ENCODE measurements at regions not wholly inside any gene's neighbourhood (a gene's known extent, or its start where the extent isn't known, plus 50 kb on each side); places are given as distances from the start of the nearest gene placed in this dataset.

GRCh38 chr3:81086348-81086747, 675.1 kb downstream of the GBE1 start:
- Histone ChIP-seq H3K27me3 (no peaks in the 10 kb centered on the region), H3K4me1 (no peaks in the 10 kb centered on the region), H3K36me3 (no peaks in the 10 kb centered on the region), H3K27ac (no peak overlapping the region), H3K9me3 (peaks cover 0 to 6% (median 0%) of the 10 kb centered on the region in 12 donors), H3K4me3 (no peak overlapping the region)
- ATAC-seq (no peak), DNase-seq (no peak)
- no peak for TF ChIP-seq POLR2A (IDR thresholded peaks at IDR 0.05)
- TF ChIP-seq, protein P1, sequence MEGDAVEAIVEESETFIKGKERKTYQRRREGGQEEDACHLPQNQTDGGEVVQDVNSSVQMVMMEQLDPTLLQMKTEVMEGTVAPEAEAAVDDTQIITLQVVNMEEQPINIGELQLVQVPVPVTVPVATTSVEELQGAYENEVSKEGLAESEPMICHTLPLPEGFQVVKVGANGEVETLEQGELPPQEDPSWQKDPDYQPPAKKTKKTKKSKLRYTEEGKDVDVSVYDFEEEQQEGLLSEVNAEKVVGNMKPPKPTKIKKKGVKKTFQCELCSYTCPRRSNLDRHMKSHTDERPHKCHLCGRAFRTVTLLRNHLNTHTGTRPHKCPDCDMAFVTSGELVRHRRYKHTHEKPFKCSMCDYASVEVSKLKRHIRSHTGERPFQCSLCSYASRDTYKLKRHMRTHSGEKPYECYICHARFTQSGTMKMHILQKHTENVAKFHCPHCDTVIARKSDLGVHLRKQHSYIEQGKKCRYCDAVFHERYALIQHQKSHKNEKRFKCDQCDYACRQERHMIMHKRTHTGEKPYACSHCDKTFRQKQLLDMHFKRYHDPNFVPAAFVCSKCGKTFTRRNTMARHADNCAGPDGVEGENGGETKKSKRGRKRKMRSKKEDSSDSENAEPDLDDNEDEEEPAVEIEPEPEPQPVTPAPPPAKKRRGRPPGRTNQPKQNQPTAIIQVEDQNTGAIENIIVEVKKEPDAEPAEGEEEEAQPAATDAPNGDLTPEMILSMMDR (IDR thresholded peaks at IDR 0.05) = no peak
- intact Hi-C loops (cut with DNase I) = no loop called here
- WGBS, 4 donors = 64 to 74% (median 69%) methylated on average over 2 of the region's 2 CpGs

GRCh38 chr3:81080608-81081007, 680.8 kb downstream of the GBE1 start:
- H3K4me1 ChIP-seq = no peaks in the 10 kb centered on the region
- no peak for DNase-seq
- no peaks in the 10 kb centered on the region for H3K27me3 ChIP-seq
- H3K9me3 ChIP-seq = no peaks in the 10 kb centered on the region
- no peak for ATAC-seq
- no peak overlapping the region for H3K27ac ChIP-seq
- intact Hi-C loops (cut with DNase I) = no loop called here
- H3K36me3 ChIP-seq = no peaks in the 10 kb centered on the region
- TF ChIP-seq, protein P1 (IDR thresholded peaks at IDR 0.05) = no peak
- no peak for TF ChIP-seq POLR2A (IDR thresholded peaks at IDR 0.05)
- WGBS, 4 donors = 65 to 72% (median 66%) methylated on average over 5 of the region's 5 CpGs
- H3K4me3 ChIP-seq = no peak overlapping the region

GRCh38 chr3:81072591-81072990, 688.9 kb downstream of the GBE1 start:
- Histone ChIP-seq H3K4me1 (no peaks in the 10 kb centered on the region), H3K4me3 (no peak overlapping the region), H3K27me3 (no peaks in the 10 kb centered on the region), H3K9me3 (no peaks in the 10 kb centered on the region), H3K36me3 (no peaks in the 10 kb centered on the region), H3K27ac (no peak overlapping the region)
- no peak for DNase-seq
- TF ChIP-seq, protein P1 (IDR thresholded peaks at IDR 0.05) = no peak
- no peak for TF ChIP-seq POLR2A (IDR thresholded peaks at IDR 0.05)
- intact Hi-C loops (cut with DNase I) = no loop called here
- 69 to 76% (median 74%) methylated on average over 4 of the region's 4 CpGs for WGBS, 4 donors
- no peak for ATAC-seq

DNA sequence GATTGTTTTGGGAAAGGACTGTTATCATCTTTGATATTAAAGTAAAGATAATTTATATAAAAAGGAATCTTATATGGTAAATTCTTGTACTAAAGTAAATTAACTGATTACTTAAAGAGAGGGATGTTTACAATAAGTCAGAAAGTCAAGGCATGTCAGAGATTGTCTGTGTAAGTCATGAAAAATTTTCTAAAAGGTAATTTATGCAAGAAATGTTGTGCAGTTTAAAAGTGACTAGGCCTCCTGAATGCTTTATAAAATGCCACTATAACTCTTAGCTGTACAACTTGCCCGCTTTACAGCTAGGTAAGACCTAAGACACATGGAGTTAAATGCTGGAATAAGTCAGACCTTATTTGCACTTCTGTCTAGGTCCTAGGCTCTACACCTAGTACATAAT, 692.9 kb downstream of the GBE1 start:
- no peaks in the 10 kb centered on the region for H3K36me3 ChIP-seq
- ATAC-seq = no peak
- peaks cover 0 to 12% (median 0%) of the 10 kb centered on the region in 12 donors for H3K9me3 ChIP-seq
- no peaks in the 10 kb centered on the region for H3K4me1 ChIP-seq
- DNase-seq = no peak
- TF ChIP-seq, protein P1 (IDR thresholded peaks at IDR 0.05) = no peak
- TF ChIP-seq POLR2A (IDR thresholded peaks at IDR 0.05) = no peak
- H3K27ac ChIP-seq = no peak overlapping the region
- no peak overlapping the region for H3K4me3 ChIP-seq
- 60 to 85% (median 70%) methylated on average over 1 of the region's 1 CpG for WGBS, 4 donors
- H3K27me3 ChIP-seq = no peaks in the 10 kb centered on the region
- intact Hi-C loops (cut with DNase I) = no loop called here

All from heart left ventricle (tissue), 16 donors.